ENCODE measurements at regions not wholly inside any gene's neighbourhood (a gene's known extent, or its start where the extent isn't known, plus 50 kb on each side); places are given as distances from the start of the nearest gene placed in this dataset.

DNA sequence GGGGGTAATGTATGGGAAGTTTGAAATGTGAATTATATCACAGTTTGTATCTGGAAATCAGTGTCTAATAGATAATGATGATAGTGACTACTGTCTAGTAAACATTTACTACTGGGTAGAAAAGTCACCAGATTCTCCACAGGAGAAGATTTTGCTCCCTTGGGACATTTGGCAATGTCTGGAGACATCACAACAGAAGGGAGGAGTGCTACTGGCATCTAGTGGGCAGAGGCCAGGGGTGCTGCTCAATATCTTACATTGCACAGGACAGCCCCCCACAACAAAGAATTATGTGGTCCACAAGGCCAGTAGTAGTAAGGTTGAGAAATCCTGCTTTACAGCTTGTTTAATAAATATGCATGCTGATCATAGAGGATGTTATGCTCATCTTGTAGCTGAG, 92.3 kb upstream of the PRPS1L1 start:
- TF ChIP-seq PHF8 (IDR thresholded peaks at IDR 0.05; ENCODE audit: borderline replicate concordance, low read depth) (no peak), NR3C1 (IDR thresholded peaks at IDR 0.05) (no peak), POLR2A (IDR thresholded peaks at IDR 0.05; ENCODE audit: low read length) (no peak), FOSL2 (IDR thresholded peaks at IDR 0.05) (no peak), FOSL2 (CRISPR knock-in tag; IDR thresholded peaks at IDR 0.05) (no peak), CBX2 (IDR thresholded peaks at IDR 0.05; ENCODE audit: borderline replicate concordance, low read depth) (no peak), CBX8 (IDR thresholded peaks at IDR 0.05) (no peak), CTCF (IDR thresholded peaks at IDR 0.05) (no peak), RCOR1 (IDR thresholded peaks at IDR 0.05; ENCODE audit: low read depth, low read length) (no peak), SMC3 (IDR thresholded peaks at IDR 0.05) (no peak), POLR2AphosphoS2 (conservative IDR thresholded peaks at IDR 0.05; ENCODE audit: low read length) (no peak), FOSB (CRISPR knock-in tag; IDR thresholded peaks at IDR 0.05) (no peak), HDAC2 (IDR thresholded peaks at IDR 0.05) (no peak)
- TF ChIP-seq, protein P1, sequence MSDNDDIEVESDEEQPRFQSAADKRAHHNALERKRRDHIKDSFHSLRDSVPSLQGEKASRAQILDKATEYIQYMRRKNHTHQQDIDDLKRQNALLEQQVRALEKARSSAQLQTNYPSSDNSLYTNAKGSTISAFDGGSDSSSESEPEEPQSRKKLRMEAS (IDR thresholded peaks at IDR 0.05): no peak
- TF ChIP-seq, protein P2, sequence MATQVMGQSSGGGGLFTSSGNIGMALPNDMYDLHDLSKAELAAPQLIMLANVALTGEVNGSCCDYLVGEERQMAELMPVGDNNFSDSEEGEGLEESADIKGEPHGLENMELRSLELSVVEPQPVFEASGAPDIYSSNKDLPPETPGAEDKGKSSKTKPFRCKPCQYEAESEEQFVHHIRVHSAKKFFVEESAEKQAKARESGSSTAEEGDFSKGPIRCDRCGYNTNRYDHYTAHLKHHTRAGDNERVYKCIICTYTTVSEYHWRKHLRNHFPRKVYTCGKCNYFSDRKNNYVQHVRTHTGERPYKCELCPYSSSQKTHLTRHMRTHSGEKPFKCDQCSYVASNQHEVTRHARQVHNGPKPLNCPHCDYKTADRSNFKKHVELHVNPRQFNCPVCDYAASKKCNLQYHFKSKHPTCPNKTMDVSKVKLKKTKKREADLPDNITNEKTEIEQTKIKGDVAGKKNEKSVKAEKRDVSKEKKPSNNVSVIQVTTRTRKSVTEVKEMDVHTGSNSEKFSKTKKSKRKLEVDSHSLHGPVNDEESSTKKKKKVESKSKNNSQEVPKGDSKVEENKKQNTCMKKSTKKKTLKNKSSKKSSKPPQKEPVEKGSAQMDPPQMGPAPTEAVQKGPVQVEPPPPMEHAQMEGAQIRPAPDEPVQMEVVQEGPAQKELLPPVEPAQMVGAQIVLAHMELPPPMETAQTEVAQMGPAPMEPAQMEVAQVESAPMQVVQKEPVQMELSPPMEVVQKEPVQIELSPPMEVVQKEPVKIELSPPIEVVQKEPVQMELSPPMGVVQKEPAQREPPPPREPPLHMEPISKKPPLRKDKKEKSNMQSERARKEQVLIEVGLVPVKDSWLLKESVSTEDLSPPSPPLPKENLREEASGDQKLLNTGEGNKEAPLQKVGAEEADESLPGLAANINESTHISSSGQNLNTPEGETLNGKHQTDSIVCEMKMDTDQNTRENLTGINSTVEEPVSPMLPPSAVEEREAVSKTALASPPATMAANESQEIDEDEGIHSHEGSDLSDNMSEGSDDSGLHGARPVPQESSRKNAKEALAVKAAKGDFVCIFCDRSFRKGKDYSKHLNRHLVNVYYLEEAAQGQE (IDR thresholded peaks at IDR 0.05): no peak
